Vagina (tissue), 2 donors: ENCODE measurements at regions not wholly inside any gene's neighbourhood (a gene's known extent, or its start where the extent isn't known, plus 50 kb on each side); places are given as distances from the start of the nearest gene placed in this dataset.

ENCODE experiments used
- POLR2A ChIP-seq, 2 donors: fragments of 450-650 bp; IDR thresholded peaks; one replicate each; pipeline ENCODE4 v1.6.1; 2017; ENCODE audit warnings: antibody characterized with exemption in 2 of 2, mild to moderate bottlenecking in 2 of 2, moderate library complexity in 2 of 2
- POLR2AphosphoS5 ChIP-seq, 2 donors: sonication (generic); formaldehyde crosslinking; IDR thresholded peaks; one replicate each; pipeline ENCODE4 v1.9.0; 2017; ENCODE audit warnings: antibody characterized with exemption in 2 of 2, mild to moderate bottlenecking in 2 of 2, low read depth in 1 of 2; ENCODE audit not compliant: insufficient read depth in 1 of 2
- TF ChIP-seq, protein P1 (sequence below), 3 experiments: fragments of 450-650 bp in 2 of 3; fragments of 200-600 bp in 1 of 3; sonication (generic) in 1 of 3; IDR thresholded peaks; one replicate each; pipeline ENCODE4 v1.5.1; 2017 to 2019; ENCODE audit warnings: antibody characterized with exemption in 3 of 3, mild to moderate bottlenecking in 2 of 3, moderate library complexity in 2 of 3

- TF ChIP-seq POLR2AphosphoS5 (IDR thresholded peaks at IDR 0.05; ENCODE audit: insufficient read depth in 1 of 2, low read depth in 1 of 2), result no peak
- TF ChIP-seq, protein P1, sequence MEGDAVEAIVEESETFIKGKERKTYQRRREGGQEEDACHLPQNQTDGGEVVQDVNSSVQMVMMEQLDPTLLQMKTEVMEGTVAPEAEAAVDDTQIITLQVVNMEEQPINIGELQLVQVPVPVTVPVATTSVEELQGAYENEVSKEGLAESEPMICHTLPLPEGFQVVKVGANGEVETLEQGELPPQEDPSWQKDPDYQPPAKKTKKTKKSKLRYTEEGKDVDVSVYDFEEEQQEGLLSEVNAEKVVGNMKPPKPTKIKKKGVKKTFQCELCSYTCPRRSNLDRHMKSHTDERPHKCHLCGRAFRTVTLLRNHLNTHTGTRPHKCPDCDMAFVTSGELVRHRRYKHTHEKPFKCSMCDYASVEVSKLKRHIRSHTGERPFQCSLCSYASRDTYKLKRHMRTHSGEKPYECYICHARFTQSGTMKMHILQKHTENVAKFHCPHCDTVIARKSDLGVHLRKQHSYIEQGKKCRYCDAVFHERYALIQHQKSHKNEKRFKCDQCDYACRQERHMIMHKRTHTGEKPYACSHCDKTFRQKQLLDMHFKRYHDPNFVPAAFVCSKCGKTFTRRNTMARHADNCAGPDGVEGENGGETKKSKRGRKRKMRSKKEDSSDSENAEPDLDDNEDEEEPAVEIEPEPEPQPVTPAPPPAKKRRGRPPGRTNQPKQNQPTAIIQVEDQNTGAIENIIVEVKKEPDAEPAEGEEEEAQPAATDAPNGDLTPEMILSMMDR (IDR thresholded peaks at IDR 0.05), result no peak
- TF ChIP-seq POLR2A (IDR thresholded peaks at IDR 0.05), result no peak
Observed at GRCh38 chr12:70049596-70050360, 193.5 kb upstream of the CNOT2 start.
